GM21381 (cell line): ENCODE measurements at regions not wholly inside any gene's neighbourhood (a gene's known extent, or its start where the extent isn't known, plus 50 kb on each side); places are given as distances from the start of the nearest gene placed in this dataset.

Experiments
- ATAC-seq: cut with Tn5 transposase; IDR thresholded peaks from one replicate; pipeline ENCODE4 v1.9.1; 2021; ENCODE audit warnings: mild to moderate bottlenecking, moderate library complexity; ENCODE audit not compliant: unreplicated experiment

DNA sequence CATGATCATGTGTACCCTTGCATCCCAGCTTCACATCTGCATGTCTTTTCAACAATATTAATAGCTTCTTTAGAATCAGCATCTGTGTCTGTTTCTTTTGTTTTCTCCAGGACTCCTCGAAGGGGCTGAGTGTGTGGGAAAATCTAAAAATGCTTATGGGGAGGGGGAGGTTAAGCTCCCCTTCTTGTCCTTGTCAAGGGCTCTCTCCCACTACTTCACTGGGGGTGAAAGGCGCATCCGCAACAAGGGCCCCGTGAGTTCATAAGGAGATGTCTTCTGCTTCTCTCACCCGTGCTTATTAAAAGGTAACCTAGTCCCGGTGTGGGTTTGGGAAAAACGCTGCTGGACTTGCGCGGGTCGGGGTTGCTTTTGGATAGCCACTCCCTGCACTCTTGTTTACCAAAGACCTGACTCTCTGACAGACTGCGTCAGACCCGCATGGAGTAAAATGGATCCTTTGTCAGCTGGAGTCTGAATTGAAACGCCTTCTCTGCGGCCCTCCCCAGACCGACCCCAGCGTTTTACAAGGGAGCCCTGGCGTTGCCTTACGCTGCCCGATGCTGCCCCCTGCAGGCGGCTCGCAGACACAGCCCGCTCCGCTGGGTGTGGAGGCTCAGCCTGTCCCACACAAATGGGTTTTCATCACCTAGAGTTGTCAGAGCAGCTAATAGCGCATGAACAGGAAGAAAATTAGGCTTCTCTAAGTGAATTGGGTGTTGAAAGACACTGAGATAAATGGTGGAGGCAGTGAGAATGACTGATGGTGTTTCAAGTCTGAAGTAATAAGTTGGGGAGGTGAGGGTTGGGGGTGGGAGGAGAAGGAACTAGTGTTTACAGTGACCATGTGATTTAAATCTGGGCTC, 53.8 kb downstream of the IER5 start:
- peak; percentile 66 for ATAC-seq

DNA sequence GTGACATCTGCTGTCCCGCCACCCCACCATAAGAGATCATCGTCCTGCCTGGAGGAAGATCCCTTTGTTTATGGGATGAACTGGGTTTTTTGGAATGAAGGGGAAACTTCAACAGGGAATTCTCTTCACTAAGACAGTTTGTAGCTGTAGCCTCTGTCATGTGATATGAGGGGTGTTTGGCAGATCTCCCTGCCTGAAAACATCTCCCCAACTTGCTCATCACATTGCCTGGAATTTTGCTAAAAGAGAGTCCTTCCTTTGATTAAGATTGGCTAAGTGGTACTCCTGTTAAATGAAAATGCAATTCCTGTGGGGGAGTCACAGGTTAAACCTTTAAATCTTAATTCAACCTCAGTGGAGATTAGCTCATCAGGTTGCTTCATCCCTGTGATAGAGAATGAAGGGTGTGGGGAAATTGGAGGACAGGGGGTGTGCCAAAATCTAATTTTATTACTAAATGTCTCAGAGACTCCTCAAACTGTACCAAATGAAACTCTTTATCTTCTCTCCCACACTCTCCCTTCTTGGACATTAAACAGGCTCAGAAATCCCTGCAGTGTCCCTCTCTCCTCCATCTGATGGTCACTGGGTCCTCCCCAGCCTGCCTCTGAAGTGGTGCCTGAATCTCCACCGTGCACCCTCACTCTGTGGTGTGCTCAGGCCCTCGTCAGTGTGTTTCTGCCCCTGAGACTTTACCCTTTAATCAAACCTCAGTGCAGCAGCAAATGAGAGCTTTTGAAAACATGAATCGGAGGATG, 54.8 kb downstream of the IER5 start:
- ATAC-seq: no peak

DNA sequence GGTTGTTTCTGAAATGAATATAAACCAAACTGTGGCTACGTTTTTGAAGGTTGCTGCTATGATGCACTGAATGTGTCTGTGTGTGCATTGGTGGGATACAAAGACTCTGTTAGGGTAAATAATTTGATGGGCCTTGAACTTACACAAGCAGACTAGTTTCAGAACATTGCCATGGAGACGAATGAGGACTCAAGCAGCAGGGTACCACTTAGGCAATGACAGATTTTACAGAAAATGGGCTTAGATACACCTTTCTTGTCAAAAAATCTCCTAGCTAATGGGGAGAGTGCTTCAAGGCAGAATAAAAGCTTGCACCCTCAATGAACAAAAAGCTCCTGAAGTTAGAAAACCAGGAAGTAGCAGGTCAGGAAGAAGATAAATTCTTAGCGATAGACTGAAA, 55.7 kb downstream of the IER5 start:
- ATAC-seq: no peak

DNA sequence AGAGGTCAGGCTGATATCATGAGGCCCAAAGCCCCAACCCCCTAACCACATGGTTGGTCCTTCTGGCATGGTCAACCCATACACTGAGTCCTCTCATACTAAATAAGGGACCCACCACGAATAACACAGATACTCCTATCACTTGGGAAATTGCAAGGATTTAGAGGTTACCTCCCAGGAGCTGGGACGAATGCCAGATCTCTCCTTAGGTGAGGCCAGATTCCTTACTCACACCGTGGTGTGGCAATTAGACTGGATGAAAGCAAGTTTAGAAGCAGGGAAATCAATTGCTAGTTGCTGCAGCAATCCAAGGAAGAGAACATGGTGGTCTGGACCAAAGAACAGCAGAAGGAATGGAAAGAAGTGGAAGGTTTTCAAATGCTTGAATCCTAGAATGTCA, 60.1 kb downstream of the IER5 start:
- ATAC-seq: no peak

DNA sequence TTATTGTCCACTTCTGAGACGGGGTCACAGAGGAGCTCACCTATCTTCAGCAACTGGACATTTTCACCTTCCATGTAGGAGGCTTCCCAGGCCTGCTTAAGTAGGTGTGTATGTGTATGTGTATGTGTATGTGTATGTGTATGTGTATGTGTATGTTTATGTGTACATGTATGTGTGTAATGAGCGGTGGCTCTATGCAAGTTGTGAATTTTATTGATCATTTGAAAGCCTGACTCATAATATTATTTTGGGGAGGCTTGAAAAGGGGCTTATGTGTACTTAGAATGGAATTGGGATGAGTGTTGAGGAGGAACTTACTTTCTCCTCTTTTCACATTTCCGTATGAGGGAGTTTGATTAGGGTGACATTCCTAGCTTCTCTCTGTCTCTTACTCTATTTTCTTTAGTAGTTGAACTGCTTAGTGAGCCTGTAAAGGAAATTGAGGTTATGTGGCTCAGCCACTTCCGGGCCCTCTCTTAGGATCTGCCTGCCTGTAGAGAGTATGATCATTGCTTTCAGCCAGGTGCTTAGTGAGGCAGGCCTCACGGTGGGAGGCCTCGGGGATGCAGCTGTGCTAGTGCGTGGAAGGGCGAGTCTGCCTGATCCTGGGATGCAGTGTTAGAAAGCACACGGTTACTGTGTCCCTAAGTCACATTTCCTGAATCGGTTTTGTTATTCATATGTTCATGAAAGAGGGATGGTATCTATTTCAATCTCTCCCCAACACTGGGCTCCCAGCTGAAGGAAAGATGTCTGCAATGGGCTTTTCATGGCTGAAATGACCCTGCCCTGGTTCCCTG, 61.0 kb downstream of the IER5 start:
- peak; percentile 61 for ATAC-seq

DNA sequence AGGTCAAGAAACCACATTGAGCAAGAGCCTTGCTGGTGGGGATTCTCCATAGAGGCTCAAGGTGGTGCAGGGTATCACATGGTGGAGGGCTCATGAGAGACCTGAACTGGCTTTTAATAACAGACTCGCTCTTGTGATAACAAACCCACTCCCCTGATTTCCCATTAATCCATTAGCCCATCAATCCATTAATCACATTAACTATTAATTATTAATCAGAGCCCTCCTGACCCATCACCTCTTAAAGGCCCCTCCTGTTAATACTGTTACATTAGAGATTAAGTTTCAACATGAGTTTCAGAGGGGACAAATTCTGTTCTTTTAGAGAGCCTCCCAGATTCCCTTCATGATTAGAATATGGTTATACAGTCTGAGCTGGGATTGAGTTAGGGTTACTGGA, 61.8 kb downstream of the IER5 start:
- ATAC-seq: no peak

DNA sequence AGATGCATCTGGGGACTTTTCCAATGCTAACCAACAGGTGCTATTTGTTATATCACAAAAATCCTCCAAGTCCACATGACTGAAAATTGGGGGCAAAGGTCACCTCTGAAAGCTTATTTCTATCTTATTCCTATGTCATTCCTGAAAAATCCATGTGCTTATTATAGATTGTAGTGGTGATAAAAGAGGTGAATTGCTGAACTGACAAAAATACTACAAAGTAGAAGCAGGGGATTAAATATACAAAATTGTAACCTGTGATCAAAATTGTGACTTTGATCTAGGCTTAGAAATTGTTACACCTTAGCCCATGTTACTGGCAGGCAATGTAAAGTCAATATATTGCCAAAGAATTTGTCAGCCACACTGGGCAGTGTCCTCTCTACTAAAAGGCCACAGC, 62.3 kb downstream of the IER5 start:
- ATAC-seq: no peak

DNA sequence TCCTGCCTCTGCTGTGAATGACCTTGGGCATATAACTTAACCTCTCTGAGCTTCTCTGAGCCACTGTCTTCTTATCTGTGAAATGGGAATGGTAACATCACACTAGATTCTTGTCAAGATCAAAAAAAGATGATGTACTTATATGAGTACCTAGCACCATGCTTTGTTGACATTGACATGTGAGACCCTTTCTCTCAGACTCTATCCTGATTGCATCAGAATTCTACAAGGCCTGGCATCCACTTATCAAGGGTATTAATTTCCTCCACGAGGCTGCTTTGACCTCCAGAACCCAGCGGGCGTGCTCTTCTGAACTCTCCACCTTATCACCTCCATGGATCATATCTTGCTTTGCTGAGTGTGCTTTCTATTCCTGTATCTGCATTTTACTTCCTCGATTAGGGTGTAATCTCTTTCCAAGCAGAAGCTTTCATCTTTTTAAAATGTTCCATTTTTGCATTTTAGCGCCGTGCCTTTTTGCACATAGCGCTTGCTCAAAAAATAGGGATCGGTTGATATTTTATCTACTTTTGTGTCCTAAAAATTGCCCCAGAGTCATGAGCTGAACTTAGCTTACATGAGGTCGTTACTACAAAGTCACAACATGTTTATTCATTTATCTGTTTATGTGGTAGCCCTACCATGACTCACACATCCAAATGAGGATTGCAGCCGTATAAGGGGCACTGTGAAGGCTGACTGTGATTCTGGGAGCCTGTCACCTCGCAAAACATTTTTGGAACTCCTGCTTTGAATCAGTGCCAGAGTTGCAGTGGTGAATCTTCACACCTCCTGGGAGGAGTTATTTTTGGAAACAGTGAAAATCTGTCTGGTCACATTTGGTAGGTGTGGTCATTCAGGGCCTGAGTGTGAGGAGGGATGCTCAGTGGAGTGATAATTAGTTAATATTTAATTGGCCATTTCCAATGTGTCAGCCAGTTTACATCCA, 63.2 kb downstream of the IER5 start:
- peak; percentile 44 for ATAC-seq

DNA sequence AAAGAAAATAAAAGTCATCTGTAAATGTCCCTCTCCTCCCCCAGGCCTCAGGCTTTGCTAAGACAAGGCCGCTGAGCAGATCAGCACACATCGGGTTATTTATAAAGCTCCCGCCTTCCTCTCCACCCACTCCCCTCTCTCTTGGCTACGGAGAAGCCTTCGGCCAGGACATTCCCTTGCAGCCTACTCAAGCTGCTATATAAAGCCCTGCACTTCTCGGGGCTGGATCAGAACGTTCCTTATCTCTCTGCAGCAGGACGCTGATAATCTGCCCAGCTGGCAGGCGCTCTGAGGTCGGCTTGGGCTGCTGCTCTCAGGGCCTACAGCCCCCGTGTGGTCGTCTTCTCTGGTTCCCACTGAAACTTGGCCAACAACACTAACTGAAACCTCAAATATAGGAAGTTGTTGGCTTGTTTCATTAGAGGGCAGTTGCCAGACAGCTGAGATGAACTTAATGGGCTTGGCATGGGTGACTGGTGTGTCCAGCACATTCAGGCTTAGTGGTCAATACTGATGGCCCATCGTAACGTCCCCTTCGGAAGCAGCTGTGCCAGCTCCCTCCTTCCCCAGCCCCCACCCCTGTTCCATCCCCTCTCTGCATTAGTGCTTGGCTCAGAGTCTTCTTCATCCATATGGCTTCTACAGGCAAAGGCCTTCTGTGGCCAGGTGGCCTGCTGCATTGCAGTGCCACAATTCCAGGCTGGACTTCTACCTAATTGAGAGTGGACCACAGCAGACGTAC, 64.6 kb downstream of the IER5 start:
- peak; percentile 60 for ATAC-seq

DNA sequence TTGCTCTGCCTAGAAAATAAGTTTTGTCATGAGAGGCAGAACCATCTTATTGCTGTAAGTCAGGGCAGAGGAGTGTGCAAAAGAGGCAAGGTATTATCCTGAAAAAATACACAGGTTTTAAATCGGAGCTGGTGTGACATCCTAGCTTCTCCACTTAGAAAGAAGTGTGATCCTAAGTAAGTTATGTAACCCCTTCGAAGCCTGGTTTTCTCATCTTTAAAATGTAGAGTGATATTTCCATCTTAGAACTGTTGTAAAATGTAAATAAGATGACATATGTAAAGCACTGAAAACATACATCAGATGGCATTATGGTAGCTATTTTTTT, 65.1 kb downstream of the IER5 start:
- no peak for ATAC-seq

DNA sequence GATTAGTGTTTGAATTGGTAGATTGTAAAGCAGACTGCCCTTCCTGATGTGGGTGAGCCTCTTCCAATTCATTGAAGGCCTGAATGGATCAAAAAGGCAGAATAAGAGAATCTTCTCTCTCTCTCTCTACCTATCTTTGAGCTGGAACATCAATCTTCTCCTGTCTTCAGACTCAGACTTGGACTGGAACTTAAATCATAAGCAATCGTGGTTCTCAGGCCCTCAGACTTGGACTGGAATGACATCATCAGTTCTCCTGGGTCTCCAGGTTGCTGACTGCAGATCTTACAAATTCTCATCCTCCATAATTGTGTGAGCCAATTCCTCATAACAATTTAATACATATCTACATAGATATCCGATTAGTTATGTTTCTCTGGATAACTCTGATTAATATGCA, 66.8 kb downstream of the IER5 start:
- ATAC-seq: no peak

DNA sequence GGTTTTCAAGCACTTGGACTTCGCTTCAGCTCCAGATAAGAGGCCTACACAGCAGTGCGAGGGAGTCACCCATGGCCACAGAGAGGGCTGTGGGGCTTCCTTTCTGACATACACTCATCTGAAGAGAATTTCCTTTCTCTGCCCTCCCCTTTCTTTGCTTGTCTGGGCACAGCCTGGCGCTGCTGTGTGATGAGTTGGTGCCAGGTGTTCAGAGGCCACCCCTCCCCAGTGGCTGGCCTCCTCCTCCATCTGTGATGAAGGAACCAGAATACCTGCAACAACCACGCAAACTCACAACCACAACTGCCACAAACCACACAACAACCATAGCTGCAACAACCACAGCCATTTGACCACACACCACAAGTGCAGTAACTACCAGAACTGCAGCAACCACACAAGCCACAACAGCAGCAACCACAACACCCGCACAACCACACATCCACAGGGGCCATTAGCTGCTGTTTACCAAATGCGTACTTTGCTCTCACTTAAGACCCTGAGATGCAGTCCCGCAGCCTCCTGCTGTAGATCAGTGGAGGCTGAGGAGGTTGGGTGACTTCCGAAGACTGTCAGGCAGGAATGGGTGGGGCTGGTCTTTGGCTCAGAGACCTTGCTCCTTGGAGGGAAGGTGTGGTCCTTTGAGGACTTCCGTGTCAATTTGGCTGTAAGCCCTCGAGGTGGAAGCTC, 71.1 kb downstream of the IER5 start:
- ATAC-seq: no peak

DNA sequence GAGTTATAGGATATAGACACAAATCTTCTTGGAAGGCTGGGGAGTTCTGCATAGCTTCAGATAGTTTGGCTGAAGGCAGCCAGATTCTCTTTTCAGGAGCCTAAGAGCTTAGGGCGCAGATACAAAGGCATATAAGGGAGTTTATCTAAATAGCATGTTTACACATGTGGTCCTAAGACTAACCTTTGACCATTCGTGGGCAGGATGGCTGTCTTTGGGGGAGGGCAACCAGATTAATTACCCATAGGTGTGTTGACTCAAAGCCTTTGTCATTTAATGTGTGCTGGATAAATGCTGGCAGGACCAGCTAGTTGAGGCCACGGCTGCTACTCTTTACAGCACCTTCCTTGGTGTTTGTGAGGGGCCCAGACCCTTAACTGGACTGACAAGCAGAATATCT, 71.8 kb downstream of the IER5 start:
- ATAC-seq: no peak

DNA sequence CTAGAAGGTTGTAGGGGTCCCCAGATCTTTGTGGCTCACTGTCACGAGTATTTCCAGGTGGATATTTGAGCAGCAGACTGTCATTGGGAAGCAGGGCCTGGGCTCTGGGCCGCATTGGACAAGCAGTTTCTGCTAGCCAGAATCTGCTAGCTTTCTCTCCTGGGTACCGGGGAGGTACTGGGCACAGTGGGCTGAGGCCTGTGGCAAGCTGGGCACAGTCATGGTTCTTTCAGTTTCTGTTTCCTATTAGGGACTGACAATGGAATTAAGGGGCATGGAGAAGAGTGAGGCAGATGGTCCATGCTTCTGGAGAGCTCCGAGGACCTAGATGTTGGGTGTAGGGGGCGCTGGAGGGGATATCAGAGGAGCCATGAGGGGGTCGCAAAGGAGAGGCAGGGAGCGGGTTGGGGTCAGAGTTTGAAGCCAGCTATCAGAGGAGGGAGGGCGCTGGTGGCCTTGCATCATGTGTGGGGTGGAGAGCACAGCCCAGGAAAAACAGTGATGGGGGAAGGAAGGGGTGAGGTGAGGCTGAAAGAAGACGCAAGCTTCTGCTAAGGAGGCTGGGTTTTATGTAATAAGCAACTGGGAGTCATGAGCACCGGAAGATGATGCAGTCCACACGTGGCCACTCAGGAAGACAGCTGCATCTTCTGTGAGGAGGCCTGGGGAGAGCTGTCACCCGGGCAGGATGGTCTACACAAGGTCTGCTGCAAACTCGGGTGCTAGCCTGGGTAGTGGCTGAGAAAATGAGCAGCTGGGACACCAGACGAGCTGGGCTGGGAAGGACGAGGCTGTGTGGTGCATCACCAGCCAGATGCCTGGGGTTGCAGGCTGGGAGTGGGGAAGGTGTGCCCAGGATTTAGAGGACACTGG, 72.7 kb downstream of the IER5 start:
- no peak for ATAC-seq

DNA sequence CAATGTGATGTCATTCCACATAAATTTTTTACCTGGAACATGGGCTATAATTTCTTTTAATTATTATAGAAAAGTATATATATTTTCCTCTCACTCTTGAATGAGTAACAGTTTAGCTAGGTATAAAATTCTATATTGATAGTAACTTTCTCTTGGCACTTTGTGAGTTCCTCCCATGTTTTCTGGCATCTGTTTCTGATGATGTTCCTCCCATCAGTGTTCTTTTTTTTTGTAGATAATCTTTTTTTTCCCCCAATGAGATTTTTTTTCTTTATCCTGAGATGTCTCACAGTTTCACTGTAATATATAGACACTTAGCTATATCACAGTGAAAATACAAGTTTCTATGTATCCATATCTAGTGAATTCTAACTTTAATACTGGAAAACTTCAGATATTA, 75.2 kb downstream of the IER5 start:
- ATAC-seq: no peak

DNA sequence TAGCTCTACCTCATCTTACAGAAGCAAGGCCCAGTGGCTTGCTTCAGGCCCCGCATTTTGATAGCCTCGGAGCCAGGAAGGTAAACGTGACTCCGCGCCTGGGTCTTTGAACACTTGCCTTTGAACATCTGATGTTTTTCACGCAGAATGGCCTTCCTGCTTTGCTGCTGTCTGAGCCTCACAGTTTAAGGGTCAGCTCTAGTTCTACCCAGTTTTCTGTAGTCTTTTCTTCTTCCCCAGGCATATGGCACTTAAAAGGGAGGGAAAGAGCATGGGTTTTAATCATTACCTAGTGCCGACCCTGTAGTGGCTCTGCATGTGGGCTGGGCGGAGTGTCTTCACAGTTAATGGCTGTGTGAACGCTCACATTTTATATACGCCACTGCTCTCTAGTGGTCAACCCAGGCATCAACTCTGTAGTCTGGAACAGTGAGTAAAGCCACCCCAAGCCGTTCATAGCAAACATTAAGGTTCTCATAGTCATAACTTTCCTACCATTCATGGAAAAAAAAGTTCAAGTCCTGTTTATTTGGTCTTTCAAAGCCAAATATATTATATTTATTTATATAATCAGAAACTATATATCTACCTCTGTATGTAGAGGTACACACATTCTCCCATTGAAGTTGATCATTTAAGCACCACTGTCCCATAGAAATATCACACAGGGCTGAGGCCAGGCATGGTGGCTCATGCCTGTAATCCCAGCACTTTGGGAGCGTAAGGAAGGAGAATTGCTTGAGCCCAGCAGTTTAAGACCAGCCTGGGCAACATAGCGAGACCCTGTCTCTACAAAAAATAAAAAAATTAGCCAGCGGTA, 78.1 kb downstream of the IER5 start:
- peak; percentile 100 for ATAC-seq

DNA sequence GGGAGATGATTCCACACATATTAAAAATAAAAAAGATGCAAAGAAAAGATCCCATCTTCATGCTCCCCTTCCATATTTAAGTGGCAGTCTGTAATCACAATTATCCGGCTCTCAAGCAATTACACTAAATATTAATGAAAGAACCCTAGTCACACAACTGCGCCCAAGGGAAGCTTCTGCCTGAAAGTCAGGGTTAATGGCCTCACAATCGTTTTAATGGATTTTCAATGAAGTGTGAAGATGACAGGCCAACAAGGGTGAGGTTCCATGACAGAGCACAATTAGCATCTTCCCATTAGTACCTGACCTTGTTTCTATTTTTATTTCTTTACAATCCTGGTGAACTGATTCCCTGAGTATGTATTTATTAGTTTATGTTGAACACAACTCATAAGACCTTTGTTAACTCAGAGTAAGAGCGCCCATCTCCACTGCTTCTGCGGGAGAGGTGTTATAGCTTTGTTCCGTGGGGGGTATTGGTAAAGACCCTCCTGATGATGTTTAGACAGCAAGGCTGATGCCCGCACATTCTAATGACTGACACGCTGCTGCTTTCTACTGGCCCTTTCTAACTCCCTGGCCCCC, 80.9 kb downstream of the IER5 start:
- ATAC-seq: no peak
